ENCODE measurements at regions not wholly inside any gene's neighbourhood (a gene's known extent, or its start where the extent isn't known, plus 50 kb on each side); places are given as distances from the start of the nearest gene placed in this dataset.

DNA sequence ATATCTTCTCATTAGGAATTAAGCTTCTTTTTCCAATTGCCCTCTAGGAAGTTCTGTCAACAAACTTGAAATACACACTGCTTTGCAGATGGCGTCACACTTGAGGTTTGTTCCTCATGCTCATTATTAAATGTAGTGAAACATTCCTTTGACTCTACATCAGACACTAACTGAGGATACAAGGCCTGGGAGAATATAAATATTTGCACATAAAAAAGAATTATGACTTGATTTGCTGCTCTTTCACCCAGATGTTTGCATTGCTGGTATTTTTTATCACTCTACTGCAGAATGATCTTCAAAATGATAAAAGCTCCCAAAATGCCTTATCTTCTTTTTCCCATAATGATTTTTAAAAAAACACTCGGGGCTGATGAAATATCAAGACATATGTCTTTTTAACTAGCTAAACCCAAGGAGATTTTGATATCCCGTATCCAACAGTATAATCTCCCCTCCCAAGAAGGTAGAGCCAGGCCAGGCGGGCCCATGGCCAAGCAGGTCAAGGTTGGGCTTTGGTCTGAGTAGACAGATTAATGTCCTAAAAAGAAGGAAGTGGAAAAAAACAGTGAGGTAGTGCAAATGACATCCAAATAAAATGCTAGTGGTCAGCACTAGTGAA lies 264.6 kb downstream of the HHIPL2 start:
- TF ChIP-seq, protein P1, sequence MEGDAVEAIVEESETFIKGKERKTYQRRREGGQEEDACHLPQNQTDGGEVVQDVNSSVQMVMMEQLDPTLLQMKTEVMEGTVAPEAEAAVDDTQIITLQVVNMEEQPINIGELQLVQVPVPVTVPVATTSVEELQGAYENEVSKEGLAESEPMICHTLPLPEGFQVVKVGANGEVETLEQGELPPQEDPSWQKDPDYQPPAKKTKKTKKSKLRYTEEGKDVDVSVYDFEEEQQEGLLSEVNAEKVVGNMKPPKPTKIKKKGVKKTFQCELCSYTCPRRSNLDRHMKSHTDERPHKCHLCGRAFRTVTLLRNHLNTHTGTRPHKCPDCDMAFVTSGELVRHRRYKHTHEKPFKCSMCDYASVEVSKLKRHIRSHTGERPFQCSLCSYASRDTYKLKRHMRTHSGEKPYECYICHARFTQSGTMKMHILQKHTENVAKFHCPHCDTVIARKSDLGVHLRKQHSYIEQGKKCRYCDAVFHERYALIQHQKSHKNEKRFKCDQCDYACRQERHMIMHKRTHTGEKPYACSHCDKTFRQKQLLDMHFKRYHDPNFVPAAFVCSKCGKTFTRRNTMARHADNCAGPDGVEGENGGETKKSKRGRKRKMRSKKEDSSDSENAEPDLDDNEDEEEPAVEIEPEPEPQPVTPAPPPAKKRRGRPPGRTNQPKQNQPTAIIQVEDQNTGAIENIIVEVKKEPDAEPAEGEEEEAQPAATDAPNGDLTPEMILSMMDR (conservative IDR thresholded peaks at IDR 0.05), result no peak
- no peak for TF ChIP-seq EZH2 (IDR thresholded peaks at IDR 0.05; ENCODE audit: low read depth)

Data from PC-9 (cell line).